Stomach (tissue), 8 donors: ENCODE measurements at regions not wholly inside any gene's neighbourhood (a gene's known extent, or its start where the extent isn't known, plus 50 kb on each side); places are given as distances from the start of the nearest gene placed in this dataset.

Experiments
- DNase-seq, 2 donors: peaks; one replicate each; pipeline versions ENCODE4 v3.0.0 to v3.0.0-alpha.2; 2013 to 2019
- H3K27ac ChIP-seq, 5 donors: fragments of 200-600 bp in 4 of 5; sonication (generic) in 4 of 5; one replicate each; pipeline ENCODE4 v1.5.1; 2013 to 2019; ENCODE audit warnings: mild to moderate bottlenecking in 1 of 5, moderate library complexity in 1 of 5
- H3K27me3 ChIP-seq, 3 donors: fragments of 200-600 bp; sonication (generic); one replicate each; pipeline ENCODE4 v1.5.1; 2017 to 2019; ENCODE audit warnings: mixed run types in 1 of 3
- H3K36me3 ChIP-seq, 4 donors: fragments of 200-600 bp; sonication (generic); 1 replicate in 3 of 4; 2 replicates in 1 of 4; pipeline ENCODE4 v1.5.1; 2016 to 2019
- H3K4me1 ChIP-seq, 4 donors: fragments of 200-600 bp; sonication (generic); one replicate each; pipeline ENCODE4 v1.5.1; 2016 to 2019
- H3K4me3 ChIP-seq, 4 donors: fragments of 200-600 bp; sonication (generic) in 3 of 4; one replicate each; pipeline ENCODE4 v1.5.1; 2016 to 2019; ENCODE audit warnings: mild to moderate bottlenecking in 1 of 4
- H3K9me3 ChIP-seq, 4 donors: fragments of 200-600 bp; sonication (generic); one replicate each; pipeline ENCODE4 v1.5.1; 2016 to 2019
- EP300 ChIP-seq: sonication (generic); formaldehyde crosslinking; IDR thresholded peaks from one replicate; pipeline ENCODE4 v1.6.1; 2017; ENCODE audit warnings: antibody characterized with exemption
- POLR2A ChIP-seq, 4 donors: fragments of 450-650 bp; IDR thresholded peaks; one replicate each; pipeline ENCODE4 v1.6.1; 2016; ENCODE audit warnings: antibody characterized with exemption in 4 of 4, control low read depth in 2 of 4, mild to moderate bottlenecking in 1 of 4, moderate library complexity in 1 of 4
- POLR2AphosphoS5 ChIP-seq, 3 donors: sonication (generic); formaldehyde crosslinking; IDR thresholded peaks; one replicate each; pipeline ENCODE4 v1.6.1; 2016; ENCODE audit warnings: antibody characterized with exemption in 3 of 3
- WGBS, 5 donors: extraction: QIAGEN DNeasy Blood & Tissue Kit in 3 of 5; methylation state at CpG; one replicate each; pipeline versions ENCODE4 v1.1.5 to v1.1.7; 2013 to 2018; 5-methylcytosine and 5-hydroxymethylcytosine counted together
- intact Hi-C: fragments of 100-400 bp; cut with DNase I; formaldehyde crosslinking; loops from one replicate; pipeline ENCODE4 v1.15.1; 2023; ENCODE audit warnings: low total_unique reads
- TF ChIP-seq, protein P1 (sequence below), 7 experiments: fragments of 450-650 bp in 4 of 7; fragments of 200-600 bp in 3 of 7; sonication (generic) in 3 of 7; IDR thresholded peaks; one replicate each; pipeline ENCODE4 v1.5.1; 2016 to 2019; ENCODE audit warnings: antibody characterized with exemption in 7 of 7, control low read depth in 2 of 7, mild to moderate bottlenecking in 1 of 7
- donor health status: healthy with polysubstance abuse.
- donor health status: Bipolar disorder and iron deficiency.
- donor health status: healthy.

DNA sequence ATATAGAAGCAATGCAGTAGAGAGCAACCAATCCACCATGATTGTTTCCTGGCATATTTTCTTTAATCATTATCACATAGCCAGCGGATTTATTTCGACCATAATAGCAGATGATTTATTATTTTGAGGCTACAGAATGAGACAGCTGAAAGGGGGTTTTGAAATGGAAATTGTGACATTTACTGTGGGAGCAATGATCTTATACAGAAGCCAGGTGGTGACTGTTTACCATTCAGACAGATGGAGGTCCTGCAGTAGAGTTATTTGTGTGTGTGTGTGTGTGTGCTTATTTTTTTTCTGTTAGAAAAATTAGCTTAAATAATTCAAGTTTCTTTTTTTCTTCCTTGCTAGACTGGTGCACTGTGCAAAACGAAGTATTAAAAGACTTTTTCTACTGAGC is 1784.5 kb downstream of the MRPL39 start:
- no peaks in the 10 kb centered on the region for H3K9me3 ChIP-seq
- no peaks in the 10 kb centered on the region for H3K4me1 ChIP-seq
- no peaks in the 10 kb centered on the region for H3K27me3 ChIP-seq
- H3K4me3 ChIP-seq, result no peak overlapping the region
- intact Hi-C loops, result no loop called here
- DNase-seq, result peak in 1 of 2 donors; percentile 3
- H3K27ac ChIP-seq, result no peak overlapping the region
- 43 to 57% (median 53%) methylated on average over 3 of the region's 3 CpGs for WGBS, 5 donors
- TF ChIP-seq EP300 (no peak), POLR2A (IDR thresholded peaks at IDR 0.05) (no peak), POLR2AphosphoS5 (IDR thresholded peaks at IDR 0.05) (no peak)
- TF ChIP-seq, protein P1, sequence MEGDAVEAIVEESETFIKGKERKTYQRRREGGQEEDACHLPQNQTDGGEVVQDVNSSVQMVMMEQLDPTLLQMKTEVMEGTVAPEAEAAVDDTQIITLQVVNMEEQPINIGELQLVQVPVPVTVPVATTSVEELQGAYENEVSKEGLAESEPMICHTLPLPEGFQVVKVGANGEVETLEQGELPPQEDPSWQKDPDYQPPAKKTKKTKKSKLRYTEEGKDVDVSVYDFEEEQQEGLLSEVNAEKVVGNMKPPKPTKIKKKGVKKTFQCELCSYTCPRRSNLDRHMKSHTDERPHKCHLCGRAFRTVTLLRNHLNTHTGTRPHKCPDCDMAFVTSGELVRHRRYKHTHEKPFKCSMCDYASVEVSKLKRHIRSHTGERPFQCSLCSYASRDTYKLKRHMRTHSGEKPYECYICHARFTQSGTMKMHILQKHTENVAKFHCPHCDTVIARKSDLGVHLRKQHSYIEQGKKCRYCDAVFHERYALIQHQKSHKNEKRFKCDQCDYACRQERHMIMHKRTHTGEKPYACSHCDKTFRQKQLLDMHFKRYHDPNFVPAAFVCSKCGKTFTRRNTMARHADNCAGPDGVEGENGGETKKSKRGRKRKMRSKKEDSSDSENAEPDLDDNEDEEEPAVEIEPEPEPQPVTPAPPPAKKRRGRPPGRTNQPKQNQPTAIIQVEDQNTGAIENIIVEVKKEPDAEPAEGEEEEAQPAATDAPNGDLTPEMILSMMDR (IDR thresholded peaks at IDR 0.05), result no peak
- H3K36me3 ChIP-seq, result no peaks in the 10 kb centered on the region

DNA sequence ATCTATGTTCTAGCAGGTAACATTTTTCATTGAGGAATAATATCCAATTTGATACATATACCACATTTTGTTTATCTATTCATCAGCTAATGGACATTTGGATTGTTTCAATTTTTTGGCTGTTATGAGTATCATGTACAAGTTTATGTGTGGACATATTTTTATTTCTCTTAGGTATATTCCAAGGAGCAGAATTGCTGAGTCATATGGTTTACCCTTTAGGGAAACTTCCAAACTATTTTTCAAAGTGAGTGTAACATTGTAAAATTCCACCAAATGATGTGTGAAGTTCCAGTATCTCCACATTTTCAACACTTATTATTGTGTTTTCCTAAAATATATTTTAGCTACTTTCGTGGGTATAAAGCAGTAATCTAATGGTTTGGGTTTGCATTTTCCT is 1789.9 kb downstream of the MRPL39 start:
- intact Hi-C loops, result no loop called here
- TF ChIP-seq POLR2A (IDR thresholded peaks at IDR 0.05) (no peak), POLR2AphosphoS5 (IDR thresholded peaks at IDR 0.05) (no peak), EP300 (no peak)
- TF ChIP-seq, protein P1 (IDR thresholded peaks at IDR 0.05), result no peak
- 43 to 55% (median 46%) methylated on average over 1 of the region's 1 CpG for WGBS, 5 donors
- Histone ChIP-seq H3K4me1 (no peaks in the 10 kb centered on the region), H3K4me3 (no peak overlapping the region), H3K27ac (no peak overlapping the region), H3K9me3 (no peaks in the 10 kb centered on the region), H3K27me3 (no peaks in the 10 kb centered on the region), H3K36me3 (no peaks in the 10 kb centered on the region)
- no peak for DNase-seq

DNA sequence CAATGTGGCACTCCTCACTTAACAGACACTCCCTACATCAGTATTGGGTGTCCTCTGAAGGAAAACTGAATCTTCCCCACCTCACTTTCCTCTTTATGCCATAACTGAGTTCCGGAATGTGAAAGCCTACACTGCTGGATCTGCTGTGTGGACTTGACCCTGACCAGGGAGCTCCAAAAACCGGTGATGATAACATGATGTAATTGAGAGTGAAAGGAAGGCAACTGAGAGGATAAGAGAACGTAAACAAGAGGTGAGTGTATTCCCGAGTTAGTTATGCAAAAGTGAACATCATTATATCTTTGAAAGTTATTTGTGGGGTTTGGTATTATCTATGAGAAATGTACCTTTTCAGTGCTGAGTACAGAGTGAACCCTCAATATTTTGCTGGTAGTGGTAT is 1794.8 kb downstream of the MRPL39 start:
- Histone ChIP-seq H3K27me3 (no peaks in the 10 kb centered on the region), H3K4me1 (no peaks in the 10 kb centered on the region), H3K9me3 (peaks cover 0 to 3% (median 0%) of the 10 kb centered on the region in 4 donors), H3K36me3 (no peaks in the 10 kb centered on the region), H3K27ac (no peak overlapping the region), H3K4me3 (no peak overlapping the region)
- TF ChIP-seq POLR2A (IDR thresholded peaks at IDR 0.05) (no peak), POLR2AphosphoS5 (IDR thresholded peaks at IDR 0.05) (no peak), EP300 (no peak)
- TF ChIP-seq, protein P1 (IDR thresholded peaks at IDR 0.05), result no peak
- intact Hi-C loops, result no loop called here
- 69 to 74% (median 73%) methylated on average over 4 of the region's 4 CpGs for WGBS, 5 donors
- no peak for DNase-seq

DNA sequence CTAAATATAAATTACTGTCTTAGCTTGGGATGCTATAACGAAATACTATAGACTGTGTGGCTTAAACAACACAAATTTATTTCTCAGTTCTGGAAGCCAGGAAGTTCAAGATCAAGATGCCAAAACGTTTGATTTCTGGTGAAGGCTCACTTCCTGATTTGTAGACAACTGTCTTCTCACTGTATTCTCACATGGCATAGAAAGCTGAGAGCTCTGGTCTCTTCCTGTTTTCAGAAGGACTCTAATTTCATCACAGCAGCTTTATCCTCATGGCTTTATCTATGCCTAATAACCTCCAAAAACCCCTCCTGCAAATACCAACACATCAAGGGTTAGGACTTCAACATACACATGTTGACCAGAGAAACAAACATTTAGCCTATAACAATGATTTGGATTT is 1795.5 kb downstream of the MRPL39 start:
- WGBS, 5 donors, result 12 to 28% (median 21%) methylated on average over 2 of the region's 2 CpGs
- no peak for DNase-seq
- Histone ChIP-seq H3K27ac (no peak overlapping the region), H3K4me1 (no peaks in the 10 kb centered on the region), H3K4me3 (no peak overlapping the region), H3K27me3 (no peaks in the 10 kb centered on the region), H3K36me3 (no peaks in the 10 kb centered on the region), H3K9me3 (peaks cover 0 to 3% (median 0%) of the 10 kb centered on the region in 4 donors)
- TF ChIP-seq EP300, result no peak
- TF ChIP-seq POLR2A (IDR thresholded peaks at IDR 0.05), result no peak
- TF ChIP-seq POLR2AphosphoS5 (IDR thresholded peaks at IDR 0.05), result no peak
- TF ChIP-seq, protein P1 (IDR thresholded peaks at IDR 0.05), result no peak
- intact Hi-C loops, result no loop called here
